GM23248 (cell line): ENCODE measurements at regions not wholly inside any gene's neighbourhood (a gene's known extent, or its start where the extent isn't known, plus 50 kb on each side); places are given as distances from the start of the nearest gene placed in this dataset.

Experiments
- EZH2 ChIP-seq: fragments of 200-600 bp; sonication (generic); IDR thresholded peaks from 2 replicates; pipeline ENCODE4 v1.6.1; 2018; ENCODE audit warnings: antibody characterized with exemption, mild to moderate bottlenecking; ENCODE audit not compliant: insufficient read depth, poor library complexity, severe bottlenecking
- EZH2phosphoT487 ChIP-seq: fragments of 200-600 bp; sonication (generic); IDR thresholded peaks from 2 replicates; pipeline ENCODE4 v1.6.1; 2018; ENCODE audit warnings: antibody characterized with exemption, moderate library complexity, mild to moderate bottlenecking, low read depth; ENCODE audit not compliant: insufficient read depth

- TF ChIP-seq EZH2phosphoT487: no peak
- no peak for TF ChIP-seq EZH2
Observed at GRCh38 chr18:37787452-37787851, 221.9 kb upstream of the CELF4 start.
